ENCODE measurements at regions not wholly inside any gene's neighbourhood (a gene's known extent, or its start where the extent isn't known, plus 50 kb on each side); places are given as distances from the start of the nearest gene placed in this dataset.

DNA sequence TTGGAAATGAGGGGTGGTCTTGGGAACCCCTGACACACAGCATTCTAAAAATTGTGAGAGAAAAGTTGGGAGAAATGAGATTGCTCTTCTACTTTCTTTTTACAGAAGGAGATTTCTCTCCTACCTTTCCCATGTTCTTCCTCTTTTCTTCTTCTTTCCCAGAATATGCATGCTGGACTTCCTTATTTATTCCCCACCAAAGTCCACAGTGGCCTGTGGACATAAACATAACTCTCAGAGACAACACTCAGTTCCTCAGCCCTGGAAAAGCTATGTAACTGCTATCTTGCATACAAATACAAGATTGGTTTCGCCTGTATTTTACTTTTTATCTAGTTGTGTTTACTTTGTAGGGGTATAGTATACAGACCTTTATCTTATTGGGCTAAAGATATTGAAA is 54.6 kb upstream of the C1GALT1 start:
- TF ChIP-seq, protein P1, sequence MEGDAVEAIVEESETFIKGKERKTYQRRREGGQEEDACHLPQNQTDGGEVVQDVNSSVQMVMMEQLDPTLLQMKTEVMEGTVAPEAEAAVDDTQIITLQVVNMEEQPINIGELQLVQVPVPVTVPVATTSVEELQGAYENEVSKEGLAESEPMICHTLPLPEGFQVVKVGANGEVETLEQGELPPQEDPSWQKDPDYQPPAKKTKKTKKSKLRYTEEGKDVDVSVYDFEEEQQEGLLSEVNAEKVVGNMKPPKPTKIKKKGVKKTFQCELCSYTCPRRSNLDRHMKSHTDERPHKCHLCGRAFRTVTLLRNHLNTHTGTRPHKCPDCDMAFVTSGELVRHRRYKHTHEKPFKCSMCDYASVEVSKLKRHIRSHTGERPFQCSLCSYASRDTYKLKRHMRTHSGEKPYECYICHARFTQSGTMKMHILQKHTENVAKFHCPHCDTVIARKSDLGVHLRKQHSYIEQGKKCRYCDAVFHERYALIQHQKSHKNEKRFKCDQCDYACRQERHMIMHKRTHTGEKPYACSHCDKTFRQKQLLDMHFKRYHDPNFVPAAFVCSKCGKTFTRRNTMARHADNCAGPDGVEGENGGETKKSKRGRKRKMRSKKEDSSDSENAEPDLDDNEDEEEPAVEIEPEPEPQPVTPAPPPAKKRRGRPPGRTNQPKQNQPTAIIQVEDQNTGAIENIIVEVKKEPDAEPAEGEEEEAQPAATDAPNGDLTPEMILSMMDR (IDR thresholded peaks at IDR 0.05), result no peak
- TF ChIP-seq POLR2A (IDR thresholded peaks at IDR 0.05), result no peak
- TF ChIP-seq POLR2AphosphoS5 (IDR thresholded peaks at IDR 0.05), result no peak

Measured in gastroesophageal sphincter (tissue), 3 donors.